HEK293T (cell line): ENCODE measurements at regions not wholly inside any gene's neighbourhood (a gene's known extent, or its start where the extent isn't known, plus 50 kb on each side); places are given as distances from the start of the nearest gene placed in this dataset.

Source experiments
- ARNT ChIP-seq: fragments of 450-650 bp; IDR thresholded peaks from 2 replicates; pipeline ENCODE4 v1.6.1; 2017; ENCODE audit warnings: mild to moderate bottlenecking
- BHLHE40 ChIP-seq: fragments of 450-650 bp; IDR thresholded peaks from 2 replicates; pipeline ENCODE4 v1.6.1; 2016; ENCODE audit warnings: mild to moderate bottlenecking, moderate library complexity, borderline replicate concordance
- CTBP1 ChIP-seq: fragments of 450-650 bp; IDR thresholded peaks from 2 replicates; pipeline ENCODE4 v1.6.1; 2016; ENCODE audit warnings: borderline replicate concordance
- FOXK2 ChIP-seq: fragments of 450-650 bp; IDR thresholded peaks from 2 replicates; pipeline ENCODE4 v1.6.1; 2016; ENCODE audit warnings: mild to moderate bottlenecking
- FOXM1 ChIP-seq: fragments of 450-650 bp; IDR thresholded peaks from 2 replicates; pipeline ENCODE4 v1.6.1; 2017; ENCODE audit warnings: mild to moderate bottlenecking, borderline replicate concordance
- HDGF ChIP-seq: fragments of 450-650 bp; IDR thresholded peaks from 2 replicates; pipeline ENCODE4 v1.6.1; 2017; ENCODE audit warnings: antibody characterized with exemption, borderline replicate concordance
- SP1 ChIP-seq: fragments of 450-650 bp; IDR thresholded peaks from 2 replicates; pipeline ENCODE4 v1.6.1; 2017
- SUZ12 ChIP-seq: fragments of 450-650 bp; IDR thresholded peaks from 2 replicates; pipeline ENCODE4 v1.6.1; 2016; ENCODE audit warnings: mild to moderate bottlenecking
- ZNF384 ChIP-seq: fragments of 450-650 bp; IDR thresholded peaks from 2 replicates; pipeline ENCODE4 v1.6.1; 2016
- TF ChIP-seq, protein P1 (sequence below): fragments of 450-650 bp; IDR thresholded peaks from 2 replicates; pipeline ENCODE4 v1.6.1; 2016

DNA sequence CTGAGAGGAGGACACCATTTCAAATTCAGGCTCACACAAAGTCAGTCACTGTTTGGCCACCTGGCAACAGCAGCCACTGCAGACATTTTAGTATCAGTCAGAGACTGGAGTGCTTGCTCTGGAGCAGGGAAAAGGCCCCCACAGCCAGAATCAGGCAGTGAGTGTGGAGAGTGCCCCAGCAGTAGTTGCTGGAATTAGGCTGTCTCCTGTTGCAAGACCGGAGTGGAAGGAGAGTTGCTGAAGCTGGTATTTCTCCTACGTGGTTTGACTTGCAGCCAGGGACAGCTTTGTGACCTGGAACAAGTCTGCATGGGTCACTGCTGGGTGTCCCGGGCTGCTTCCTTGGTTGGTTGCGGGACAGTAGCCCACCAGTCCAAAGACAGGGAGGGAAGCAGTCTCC is 78.4 kb upstream of the TMEM168 start:
- no peak for TF ChIP-seq FOXK2
- TF ChIP-seq SP1: no peak
- no peak for TF ChIP-seq ARNT
- TF ChIP-seq ZNF384: no peak
- TF ChIP-seq HDGF: no peak
- TF ChIP-seq FOXM1: no peak
- TF ChIP-seq, protein P1, sequence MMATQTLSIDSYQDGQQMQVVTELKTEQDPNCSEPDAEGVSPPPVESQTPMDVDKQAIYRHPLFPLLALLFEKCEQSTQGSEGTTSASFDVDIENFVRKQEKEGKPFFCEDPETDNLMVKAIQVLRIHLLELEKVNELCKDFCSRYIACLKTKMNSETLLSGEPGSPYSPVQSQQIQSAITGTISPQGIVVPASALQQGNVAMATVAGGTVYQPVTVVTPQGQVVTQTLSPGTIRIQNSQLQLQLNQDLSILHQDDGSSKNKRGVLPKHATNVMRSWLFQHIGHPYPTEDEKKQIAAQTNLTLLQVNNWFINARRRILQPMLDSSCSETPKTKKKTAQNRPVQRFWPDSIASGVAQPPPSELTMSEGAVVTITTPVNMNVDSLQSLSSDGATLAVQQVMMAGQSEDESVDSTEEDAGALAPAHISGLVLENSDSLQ: no peak
- TF ChIP-seq BHLHE40: no peak
- TF ChIP-seq CTBP1: no peak
- no peak for TF ChIP-seq SUZ12
